ACC112 (cell line): ENCODE measurements at regions not wholly inside any gene's neighbourhood (a gene's known extent, or its start where the extent isn't known, plus 50 kb on each side); places are given as distances from the start of the nearest gene placed in this dataset.
"Not testable (repeated sequence)": the region's sequence is repeated elsewhere in the genome, so short reads cannot be mapped to it uniquely, and the experiment has no call there.

Source experiments
- H2AFZ ChIP-seq: fragments of 200-600 bp; sonication (generic); one replicate; pipeline ENCODE4 v1.6.0; 2017; ENCODE audit warnings: antibody characterized with exemption, low read length; ENCODE audit not compliant: unreplicated experiment
- H3K27ac ChIP-seq: fragments of 200-600 bp; sonication (generic); 2 replicates; pipeline ENCODE4 v1.5.1; 2014; ENCODE audit warnings: low read depth, mild to moderate bottlenecking, antibody characterized with exemption, low read length, moderate library complexity
- H3K27me3 ChIP-seq: fragments of 200-600 bp; sonication (generic); 2 replicates; pipeline ENCODE4 v1.6.1; 2014; ENCODE audit warnings: mild to moderate bottlenecking, antibody characterized with exemption, low read length, moderate library complexity, mixed read lengths; ENCODE audit not compliant: insufficient read depth
- H3K36me3 ChIP-seq: fragments of 200-600 bp; sonication (generic); 2 replicates; pipeline ENCODE4 v1.6.1; 2016; ENCODE audit warnings: mild to moderate bottlenecking, antibody characterized with exemption, low read length, moderate library complexity, mixed read lengths; ENCODE audit not compliant: insufficient read depth
- H3K4me1 ChIP-seq: fragments of 200-600 bp; sonication (generic); one replicate; pipeline ENCODE4 v1.6.1; 2016; ENCODE audit warnings: low read length, mixed read lengths; ENCODE audit not compliant: insufficient read depth, unreplicated experiment, control insufficient read depth
- H3K4me3 ChIP-seq: fragments of 200-600 bp; sonication (generic); 2 replicates; pipeline ENCODE4 v1.5.1; 2014; ENCODE audit warnings: mild to moderate bottlenecking, low read depth, low read length
- H3K79me2 ChIP-seq: fragments of 200-600 bp; sonication (generic); one replicate; pipeline ENCODE4 v1.6.0; 2016; ENCODE audit warnings: low read length; ENCODE audit not compliant: control insufficient read depth, unreplicated experiment, insufficient read depth

GRCh38 chr2:114018464-114018863, 128.6 kb downstream of the ACTR3 start:
- not testable (repeated sequence) for H2AFZ ChIP-seq

GRCh38 chr2:114020668-114021067, 130.8 kb downstream of the ACTR3 start:
- H2AFZ ChIP-seq: no peak overlapping the region
- H3K27me3 ChIP-seq: no peaks in the 10 kb centered on the region
- H3K79me2 ChIP-seq: no peaks in the 10 kb centered on the region
- no peak overlapping the region for H3K4me3 ChIP-seq
- no peak overlapping the region for H3K27ac ChIP-seq
- H3K4me1 ChIP-seq: peaks cover 14% of the 10 kb centered on the region
- H3K36me3 ChIP-seq: no peaks in the 10 kb centered on the region

More at GRCh38 chr2:114018464-114018863, 128.6 kb downstream of the ACTR3 start:
- not testable (repeated sequence) for H3K27ac ChIP-seq, H3K4me3 ChIP-seq, H3K27me3 ChIP-seq, H3K36me3 ChIP-seq, H3K79me2 ChIP-seq
- H3K4me1 ChIP-seq: peaks cover 11% of the 10 kb centered on the region

GRCh38 chr2:114022360-114023085, 132.6 kb downstream of the ACTR3 start:
- Histone ChIP-seq H3K36me3 (no peaks in the 10 kb centered on the region), H3K4me1 (peaks cover 14% of the 10 kb centered on the region), H3K27me3 (peaks cover 2% of the 10 kb centered on the region; the same call in 1 of the 2 replicates), H3K79me2 (no peaks in the 10 kb centered on the region), H2AFZ (no peak overlapping the region), H3K27ac (peak overlapping the region; percentile 54), H3K4me3 (no peak overlapping the region)

DNA sequence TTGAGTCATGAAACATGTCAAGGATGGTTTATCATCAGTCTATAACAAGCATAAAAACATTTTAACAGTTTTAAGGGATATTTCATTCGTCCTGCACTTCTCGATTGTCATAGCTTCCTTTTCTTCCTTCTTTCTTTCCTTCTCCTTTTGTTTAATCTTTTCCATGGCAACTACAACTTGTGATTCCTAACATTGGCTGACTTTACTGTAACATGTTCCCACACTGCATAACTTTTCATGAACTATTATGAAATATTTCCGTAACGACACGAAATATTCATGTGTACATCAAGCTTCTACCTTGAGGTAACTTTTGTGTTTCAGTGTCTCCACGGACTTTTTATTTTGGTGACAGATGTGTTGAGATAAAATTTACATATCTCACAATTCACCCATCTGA, 134.4 kb downstream of the ACTR3 start:
- Histone ChIP-seq H3K4me1 (peaks cover 14% of the 10 kb centered on the region), H3K27ac (no peak overlapping the region), H3K27me3 (peaks cover 8% of the 10 kb centered on the region; the same call in 1 of the 2 replicates), H3K79me2 (no peaks in the 10 kb centered on the region), H3K36me3 (no peaks in the 10 kb centered on the region), H3K4me3 (no peak overlapping the region), H2AFZ (no peak overlapping the region)

- H3K27me3 ChIP-seq: peaks cover 8% of the 10 kb centered on the region; the same call in 1 of the 2 replicates
- no peak overlapping the region for H3K27ac ChIP-seq
- H3K4me3 ChIP-seq: no peak overlapping the region
- no peaks in the 10 kb centered on the region for H3K36me3 ChIP-seq
- H3K79me2 ChIP-seq: no peaks in the 10 kb centered on the region
- no peak overlapping the region for H2AFZ ChIP-seq
- peaks cover 14% of the 10 kb centered on the region for H3K4me1 ChIP-seq
Observed at GRCh38 chr2:114025030-114025429, 135.1 kb downstream of the ACTR3 start.

- Histone ChIP-seq H3K4me1 (peaks cover 14% of the 10 kb centered on the region), H3K27ac (no peak overlapping the region), H3K36me3 (no peaks in the 10 kb centered on the region), H2AFZ (no peak overlapping the region), H3K4me3 (no peak overlapping the region), H3K79me2 (no peaks in the 10 kb centered on the region), H3K27me3 (peaks cover 18% of the 10 kb centered on the region)
Observed at GRCh38 chr2:114027437-114027836, 137.5 kb downstream of the ACTR3 start.

DNA sequence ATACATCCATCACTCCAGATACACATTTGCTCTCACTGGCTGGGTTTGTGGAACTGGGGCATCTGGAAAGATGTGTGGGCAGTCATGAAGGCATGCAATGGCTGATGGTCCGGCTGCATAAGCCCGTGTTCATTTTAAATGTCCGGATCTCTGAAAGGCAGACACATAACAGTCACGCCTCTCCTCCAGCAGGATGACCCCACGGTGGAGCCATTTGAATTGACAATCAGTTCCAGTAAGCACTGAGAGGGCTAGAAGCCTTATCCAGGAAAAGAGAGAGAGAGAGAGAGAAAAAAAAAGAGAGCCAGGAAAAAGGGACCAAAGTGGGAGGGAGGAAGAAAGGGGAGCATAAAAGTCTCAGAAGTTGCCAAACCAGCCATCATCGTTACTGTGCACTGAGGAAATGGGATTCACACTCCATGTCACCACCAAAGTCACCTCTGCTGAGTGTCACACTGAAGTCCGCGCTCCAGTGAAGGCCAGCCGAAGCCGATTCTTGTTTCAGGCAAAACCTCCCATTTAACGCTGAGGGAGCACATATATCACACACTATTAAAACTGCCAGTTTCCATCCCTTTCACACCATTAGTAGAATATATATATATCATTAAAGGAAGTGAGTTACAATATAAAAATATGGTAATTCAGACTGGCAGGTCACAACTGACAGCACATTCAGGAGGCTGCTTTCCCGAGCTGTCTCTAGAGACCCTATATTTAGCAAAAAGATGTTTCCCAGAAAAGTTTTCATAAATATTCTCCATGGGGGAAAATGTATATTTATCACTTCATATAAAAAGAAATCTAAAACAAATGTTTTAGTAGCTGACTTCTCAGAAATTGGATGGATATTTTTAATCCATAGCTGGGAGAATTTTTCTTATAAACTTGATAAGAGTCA, 142.0 kb downstream of the ACTR3 start:
- no peak overlapping the region for H3K27ac ChIP-seq
- no peaks in the 10 kb centered on the region for H3K36me3 ChIP-seq
- peaks cover 33% of the 10 kb centered on the region for H3K27me3 ChIP-seq
- no peaks in the 10 kb centered on the region for H3K4me1 ChIP-seq
- H2AFZ ChIP-seq: no peak overlapping the region
- no peak overlapping the region for H3K4me3 ChIP-seq
- no peaks in the 10 kb centered on the region for H3K79me2 ChIP-seq

DNA sequence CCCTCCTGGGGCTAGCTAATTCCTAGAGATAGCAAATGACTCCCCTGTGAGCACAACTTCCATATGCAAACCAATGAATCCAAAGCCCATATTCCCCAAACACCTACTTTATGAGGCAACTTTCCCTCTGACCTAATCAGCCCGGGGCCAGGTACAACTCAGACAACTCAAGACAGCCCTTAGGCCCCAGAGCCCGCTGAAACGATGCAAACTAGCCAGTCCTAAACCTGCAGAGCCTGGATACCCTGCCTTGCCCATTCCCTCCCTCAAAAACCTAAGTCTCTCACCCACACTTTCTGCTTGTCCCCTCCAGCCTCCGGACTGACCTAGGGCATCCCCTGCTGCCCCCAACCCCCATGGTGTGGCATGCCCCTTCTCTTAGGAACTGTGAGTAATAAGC, 142.8 kb downstream of the ACTR3 start:
- H3K27me3 ChIP-seq: peaks cover 29% of the 10 kb centered on the region
- H2AFZ ChIP-seq: no peak overlapping the region
- no peaks in the 10 kb centered on the region for H3K4me1 ChIP-seq
- no peak overlapping the region for H3K27ac ChIP-seq
- no peaks in the 10 kb centered on the region for H3K36me3 ChIP-seq
- no peak overlapping the region for H3K4me3 ChIP-seq
- no peaks in the 10 kb centered on the region for H3K79me2 ChIP-seq

DNA sequence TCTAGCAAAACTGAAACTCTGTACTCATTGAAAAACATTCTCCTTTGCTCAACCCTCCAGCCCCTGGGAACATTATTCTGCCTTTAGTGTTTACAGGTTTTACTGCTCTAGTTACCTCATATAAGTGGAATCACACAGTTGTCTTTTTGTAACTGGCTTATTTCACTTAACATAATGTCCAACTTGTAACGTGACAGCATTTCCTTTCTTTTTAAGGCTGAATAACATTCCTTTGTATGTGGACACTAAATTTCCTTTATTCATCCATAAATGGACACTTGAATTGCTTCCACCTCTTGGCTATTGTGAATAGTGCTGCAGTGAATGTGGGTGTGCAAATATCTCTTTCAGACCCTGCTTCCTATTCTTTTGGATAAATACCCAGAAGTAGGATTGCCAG, 144.9 kb downstream of the ACTR3 start:
- Histone ChIP-seq H3K4me1 (no peaks in the 10 kb centered on the region), H3K79me2 (no peaks in the 10 kb centered on the region), H3K27me3 (peaks cover 25% of the 10 kb centered on the region), H2AFZ (no peak overlapping the region), H3K4me3 (no peak overlapping the region), H3K36me3 (no peaks in the 10 kb centered on the region), H3K27ac (no peak overlapping the region)

DNA sequence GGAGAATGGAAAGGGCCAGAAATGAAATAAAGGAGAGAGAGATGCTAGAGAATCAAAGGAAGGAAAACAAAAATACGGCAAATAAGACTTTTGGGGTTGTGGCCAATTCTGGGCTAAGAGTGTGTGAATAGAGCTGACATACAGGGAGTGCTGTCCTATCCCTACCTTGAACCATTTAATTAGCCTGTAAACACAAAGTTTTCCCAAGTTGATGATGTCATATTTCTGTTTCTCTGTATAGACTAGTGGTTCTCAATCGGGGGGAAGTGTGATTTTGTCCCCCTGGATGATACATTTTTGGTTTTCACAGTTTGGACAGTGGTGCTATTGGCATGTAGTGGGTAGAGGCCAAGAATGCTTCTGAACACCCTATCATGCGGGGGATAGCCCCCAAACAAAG, 148.8 kb downstream of the ACTR3 start:
- H3K36me3 ChIP-seq: no peaks in the 10 kb centered on the region
- no peak overlapping the region for H3K27ac ChIP-seq
- H2AFZ ChIP-seq: no peak overlapping the region
- H3K27me3 ChIP-seq: peaks cover 16% of the 10 kb centered on the region
- H3K79me2 ChIP-seq: no peaks in the 10 kb centered on the region
- no peak overlapping the region for H3K4me3 ChIP-seq
- H3K4me1 ChIP-seq: no peaks in the 10 kb centered on the region
